ENCODE measurements at regions not wholly inside any gene's neighbourhood (a gene's known extent, or its start where the extent isn't known, plus 50 kb on each side); places are given as distances from the start of the nearest gene placed in this dataset.

DNA sequence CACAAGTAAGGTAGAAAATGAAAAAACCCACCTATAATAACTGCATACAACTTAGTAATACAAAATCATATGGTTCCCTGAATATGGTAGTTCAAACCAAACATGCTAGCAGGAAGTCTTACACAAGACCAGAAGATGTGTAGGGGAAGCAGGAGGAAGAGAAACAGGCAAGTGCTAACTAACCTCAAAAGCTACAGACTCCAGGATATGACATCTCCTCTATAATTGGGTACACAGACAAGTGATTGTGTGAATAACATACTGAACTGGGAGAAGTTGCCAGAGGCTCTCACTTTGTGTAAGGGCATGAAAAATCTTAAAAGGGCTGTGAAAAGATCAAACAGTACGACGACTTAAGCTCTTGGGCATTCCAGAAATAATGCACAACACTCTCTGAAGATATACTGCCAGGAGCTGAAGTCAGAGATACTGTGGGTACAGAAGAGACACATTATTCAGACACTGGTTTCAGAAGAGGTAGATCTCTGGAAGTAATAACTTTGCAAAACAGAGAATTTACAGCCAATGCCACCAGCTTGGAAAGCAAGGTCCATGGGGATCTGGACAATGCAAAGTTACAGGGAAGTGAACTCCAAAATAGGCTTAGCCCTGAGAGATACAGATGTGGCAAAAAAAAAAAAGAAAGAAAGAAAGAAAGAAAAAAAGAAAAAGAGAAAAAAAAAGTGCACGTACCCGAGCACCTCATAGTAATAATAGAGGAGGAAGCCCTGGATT, 767.2 kb downstream of the TNS3 start:
- TF ChIP-seq, protein P1, sequence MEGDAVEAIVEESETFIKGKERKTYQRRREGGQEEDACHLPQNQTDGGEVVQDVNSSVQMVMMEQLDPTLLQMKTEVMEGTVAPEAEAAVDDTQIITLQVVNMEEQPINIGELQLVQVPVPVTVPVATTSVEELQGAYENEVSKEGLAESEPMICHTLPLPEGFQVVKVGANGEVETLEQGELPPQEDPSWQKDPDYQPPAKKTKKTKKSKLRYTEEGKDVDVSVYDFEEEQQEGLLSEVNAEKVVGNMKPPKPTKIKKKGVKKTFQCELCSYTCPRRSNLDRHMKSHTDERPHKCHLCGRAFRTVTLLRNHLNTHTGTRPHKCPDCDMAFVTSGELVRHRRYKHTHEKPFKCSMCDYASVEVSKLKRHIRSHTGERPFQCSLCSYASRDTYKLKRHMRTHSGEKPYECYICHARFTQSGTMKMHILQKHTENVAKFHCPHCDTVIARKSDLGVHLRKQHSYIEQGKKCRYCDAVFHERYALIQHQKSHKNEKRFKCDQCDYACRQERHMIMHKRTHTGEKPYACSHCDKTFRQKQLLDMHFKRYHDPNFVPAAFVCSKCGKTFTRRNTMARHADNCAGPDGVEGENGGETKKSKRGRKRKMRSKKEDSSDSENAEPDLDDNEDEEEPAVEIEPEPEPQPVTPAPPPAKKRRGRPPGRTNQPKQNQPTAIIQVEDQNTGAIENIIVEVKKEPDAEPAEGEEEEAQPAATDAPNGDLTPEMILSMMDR (IDR thresholded peaks at IDR 0.05; ENCODE audit: low read depth, low read length): no peak
- no peaks in the 10 kb centered on the region for H3K27me3 ChIP-seq
- DNase-seq: no peak
- no peaks in the 10 kb centered on the region for H3K4me1 ChIP-seq
- H3K9me3 ChIP-seq: no peaks in the 10 kb centered on the region
- H3K4me3 ChIP-seq (ENCODE audit: low read depth, low read length): no peak overlapping the region
- no peaks in the 10 kb centered on the region for H3K36me3 ChIP-seq

DNA sequence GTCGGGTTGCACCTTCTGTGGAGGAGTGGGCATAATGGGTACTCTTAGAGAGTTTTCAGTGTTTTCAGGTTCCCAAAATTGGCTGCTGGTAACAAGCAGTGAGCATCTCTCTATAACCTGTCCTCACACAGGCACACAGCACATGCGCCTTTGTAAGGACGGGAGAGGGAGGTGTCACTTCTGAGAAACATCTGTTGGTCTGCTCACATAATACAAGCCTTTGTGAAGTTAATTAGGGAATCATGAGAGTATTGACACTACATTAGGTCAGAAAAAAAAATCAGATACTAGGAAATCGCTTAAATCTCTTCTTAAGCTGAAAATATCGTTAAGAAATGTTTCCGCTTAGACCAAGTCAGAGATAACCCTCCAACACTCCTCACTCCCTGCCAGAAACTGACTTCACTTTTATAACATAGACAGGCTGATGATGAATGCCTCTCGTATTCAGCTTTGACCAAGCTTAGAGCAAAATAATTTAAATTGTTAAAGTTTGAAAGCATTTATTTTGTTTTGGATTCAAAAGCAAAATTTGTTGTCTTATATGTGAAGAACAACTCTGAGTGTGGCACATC, 769.7 kb downstream of the TNS3 start:
- no peak for DNase-seq
- Histone ChIP-seq H3K9me3 (no peaks in the 10 kb centered on the region), H3K4me1 (no peaks in the 10 kb centered on the region), H3K27me3 (no peaks in the 10 kb centered on the region), H3K4me3 (ENCODE audit: low read depth, low read length) (no peak overlapping the region), H3K36me3 (no peaks in the 10 kb centered on the region)
- TF ChIP-seq, protein P1 (IDR thresholded peaks at IDR 0.05; ENCODE audit: low read depth, low read length): no peak

DNA sequence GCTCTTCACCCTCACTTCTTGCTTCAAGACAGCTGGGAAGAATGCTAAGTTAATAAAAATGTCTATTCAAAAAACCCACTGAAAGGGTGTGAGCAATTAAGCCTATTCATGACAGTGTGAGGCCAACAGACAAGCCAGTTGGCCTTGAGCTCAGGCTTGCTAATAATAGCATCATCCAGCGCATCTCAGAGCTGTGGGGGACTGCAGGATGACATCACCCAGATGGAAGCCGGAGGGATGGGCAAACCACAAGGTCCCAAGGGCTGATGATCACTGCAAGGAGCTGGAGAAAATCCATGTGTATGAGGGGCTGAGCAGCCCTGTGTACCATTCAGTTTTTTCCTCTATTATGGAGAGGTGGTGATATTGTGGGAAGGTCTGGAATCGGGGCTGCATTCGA, 770.4 kb downstream of the TNS3 start:
- TF ChIP-seq, protein P1 (IDR thresholded peaks at IDR 0.05; ENCODE audit: low read depth, low read length): no peak
- Histone ChIP-seq H3K27me3 (no peaks in the 10 kb centered on the region), H3K4me1 (no peaks in the 10 kb centered on the region), H3K36me3 (no peaks in the 10 kb centered on the region), H3K9me3 (no peaks in the 10 kb centered on the region), H3K4me3 (ENCODE audit: low read depth, low read length) (no peak overlapping the region)
- no peak for DNase-seq

DNA sequence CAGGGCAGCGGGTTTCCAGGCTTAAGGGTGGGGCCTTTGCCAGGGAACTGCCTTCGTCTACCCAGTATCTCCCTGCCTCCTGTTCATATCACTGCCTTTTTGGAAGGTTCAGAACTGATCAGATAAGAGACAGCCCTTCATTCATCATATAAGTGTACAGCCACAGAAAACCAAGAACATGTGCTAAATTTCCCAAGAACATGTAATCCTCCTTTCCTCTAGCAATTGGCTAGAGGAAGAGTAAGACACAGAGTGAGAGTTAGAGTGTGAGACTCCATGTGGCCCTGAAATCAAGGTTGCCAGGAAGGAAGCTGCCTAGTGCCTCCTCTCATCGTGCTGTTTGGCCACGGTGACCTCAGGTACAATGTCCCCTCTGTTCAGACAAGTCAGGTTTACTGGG, 770.9 kb downstream of the TNS3 start:
- Histone ChIP-seq H3K36me3 (no peaks in the 10 kb centered on the region), H3K4me1 (no peaks in the 10 kb centered on the region), H3K4me3 (ENCODE audit: low read depth, low read length) (no peak overlapping the region), H3K27me3 (no peaks in the 10 kb centered on the region), H3K9me3 (no peaks in the 10 kb centered on the region)
- DNase-seq: no peak
- TF ChIP-seq, protein P1 (IDR thresholded peaks at IDR 0.05; ENCODE audit: low read depth, low read length): no peak

DNA sequence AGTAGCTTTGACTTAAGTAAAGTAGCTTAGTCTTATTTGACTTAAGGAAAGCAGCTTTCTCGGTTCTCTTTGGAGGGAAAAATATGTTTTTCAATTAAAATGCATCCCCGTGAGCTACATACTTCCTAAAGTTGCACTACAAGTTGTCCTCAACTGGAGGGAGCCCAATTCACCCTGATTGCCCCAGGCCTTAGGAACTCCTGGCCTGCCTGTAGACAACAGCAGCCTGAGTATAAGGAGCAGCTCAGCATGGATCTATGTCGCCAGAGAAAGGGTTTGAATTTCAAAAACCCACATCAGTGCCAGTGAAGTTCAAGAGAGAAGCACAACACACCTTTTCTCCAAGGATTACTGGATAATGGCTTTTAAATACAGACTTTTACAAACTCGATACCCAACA, 772.0 kb downstream of the TNS3 start:
- no peaks in the 10 kb centered on the region for H3K9me3 ChIP-seq
- H3K36me3 ChIP-seq: no peaks in the 10 kb centered on the region
- no peak for DNase-seq
- no peak overlapping the region for H3K4me3 ChIP-seq (ENCODE audit: low read depth, low read length)
- TF ChIP-seq, protein P1 (IDR thresholded peaks at IDR 0.05; ENCODE audit: low read depth, low read length): no peak
- no peaks in the 10 kb centered on the region for H3K27me3 ChIP-seq
- no peaks in the 10 kb centered on the region for H3K4me1 ChIP-seq

DNA sequence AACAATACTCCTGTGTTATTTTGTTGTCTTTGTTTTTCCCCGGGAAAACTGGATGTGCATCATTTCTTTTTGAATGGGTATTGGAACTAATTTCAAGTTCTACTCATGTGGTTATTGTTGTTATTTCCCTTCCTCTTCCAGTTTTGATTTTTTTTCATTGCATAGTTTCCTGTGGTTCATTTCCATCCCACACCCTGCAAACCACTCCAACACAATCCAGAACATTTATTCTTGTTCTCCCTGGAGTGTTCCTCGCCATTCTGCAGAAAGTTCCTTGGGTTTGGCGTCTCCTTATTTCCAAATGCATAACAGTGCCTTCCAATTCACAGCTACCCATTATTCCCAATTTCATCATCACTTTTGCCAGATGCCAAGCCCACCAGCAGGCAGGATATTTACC, 775.1 kb downstream of the TNS3 start:
- H3K4me1 ChIP-seq: no peaks in the 10 kb centered on the region
- no peaks in the 10 kb centered on the region for H3K9me3 ChIP-seq
- TF ChIP-seq, protein P1 (IDR thresholded peaks at IDR 0.05; ENCODE audit: low read depth, low read length): no peak
- no peak overlapping the region for H3K4me3 ChIP-seq (ENCODE audit: low read depth, low read length)
- no peaks in the 10 kb centered on the region for H3K27me3 ChIP-seq
- H3K36me3 ChIP-seq: no peaks in the 10 kb centered on the region
- DNase-seq: no peak

Data from BE2C (cell line).